Keratinocyte (primary cell): ENCODE measurements at regions not wholly inside any gene's neighbourhood (a gene's known extent, or its start where the extent isn't known, plus 50 kb on each side); places are given as distances from the start of the nearest gene placed in this dataset.

Source experiments
- DNase-seq: peaks from one replicate; pipeline ENCODE4 v3.0.0-alpha.2; 2011; ENCODE audit warnings: low read depth, missing footprints, low spot score
- FAIRE-seq: peaks from 2 replicates; lab custom pipeline; 2011; peaks lifted over from hg19 to GRCh38; lab: Jason Lieb, UNC
- H2AFZ ChIP-seq: 2 replicates; pipeline ENCODE4 v1.6.0; 2012; ENCODE audit warnings: low read length, control low read depth, inconsistent platforms; ENCODE audit not compliant: control insufficient read depth
- H3K27ac ChIP-seq: 2 replicates; pipeline ENCODE4 v1.5.1; 2011; ENCODE audit warnings: low read length; ENCODE audit not compliant: control insufficient read depth, insufficient read depth
- H3K27me3 ChIP-seq: 3 replicates; pipeline ENCODE4 v1.6.0; 2011; ENCODE audit warnings: low read length; ENCODE audit not compliant: control insufficient read depth, insufficient read depth; ENCODE audit errors: extremely low read depth
- H3K36me3 ChIP-seq, 2 experiments: 2 replicates in 1 of 2; 3 replicates in 1 of 2; pipeline ENCODE4 v1.5.1; 2011; ENCODE audit warnings: low read length in 2 of 2, mild to moderate bottlenecking in 1 of 2; ENCODE audit not compliant: control insufficient read depth in 2 of 2, insufficient read depth in 2 of 2; ENCODE audit errors: extremely low read depth in 1 of 2
- H3K4me1 ChIP-seq: 3 replicates; pipeline ENCODE4 v1.5.1; 2011; ENCODE audit warnings: low read length; ENCODE audit not compliant: control insufficient read depth, insufficient read depth; ENCODE audit errors: extremely low read depth
- H3K4me2 ChIP-seq: 3 replicates; pipeline ENCODE4 v1.6.0; 2011; ENCODE audit warnings: low read depth, low read length; ENCODE audit not compliant: control insufficient read depth, insufficient read depth; ENCODE audit errors: extremely low read depth
- H3K4me3 ChIP-seq, 3 experiments: fragments of 200-600 bp in 1 of 3; sonication (generic) in 1 of 3; 2 replicates in 2 of 3; 3 replicates in 1 of 3; pipeline ENCODE4 v1.5.1; 2011 to 2016; ENCODE audit warnings: low read length in 3 of 3, mild to moderate bottlenecking in 3 of 3, control low read depth in 2 of 3, inconsistent platforms in 1 of 3, low read depth in 1 of 3, mixed read lengths in 1 of 3, mixed run types in 1 of 3, moderate library complexity in 1 of 3; ENCODE audit not compliant: control insufficient read depth in 2 of 3, insufficient read depth in 2 of 3; ENCODE audit errors: extremely low read depth in 1 of 3
- H3K79me2 ChIP-seq: 2 replicates; pipeline ENCODE4 v1.6.0; 2012; ENCODE audit warnings: low read length; ENCODE audit not compliant: control insufficient read depth, insufficient read depth
- H3K9ac ChIP-seq: 3 replicates; pipeline ENCODE4 v1.6.0; 2011; ENCODE audit warnings: low read length; ENCODE audit not compliant: control insufficient read depth, insufficient read depth; ENCODE audit errors: extremely low read depth
- H3K9me1 ChIP-seq: 3 replicates; pipeline ENCODE4 v1.6.0; 2011; ENCODE audit warnings: low read length; ENCODE audit not compliant: control insufficient read depth, insufficient read depth; ENCODE audit errors: extremely low read depth
- H3K9me3 ChIP-seq: 2 replicates; pipeline ENCODE4 v1.5.1; 2012; ENCODE audit warnings: low read depth, low read length; ENCODE audit not compliant: control insufficient read depth
- H4K20me1 ChIP-seq: 3 replicates; pipeline ENCODE4 v1.6.0; 2011; ENCODE audit warnings: low read length; ENCODE audit not compliant: control insufficient read depth, insufficient read depth; ENCODE audit errors: extremely low read depth
- EZH2 ChIP-seq: IDR thresholded peaks from one replicate; pipeline ENCODE4 v1.6.1; 2012; ENCODE audit warnings: inconsistent platforms, mild to moderate bottlenecking, low read length, moderate library complexity
- dilution Hi-C: fragments of 300-500 bp; cut with MboI; formaldehyde crosslinking; loops from one replicate; pipeline ENCODE4 v1.7.0; 2020; ENCODE audit warnings: low sequenced_read_pairs; ENCODE audit not compliant: extremely low pct_ligation_motif_present
- TF ChIP-seq, protein P1 (sequence below), 3 experiments: IDR thresholded peaks in 1 of 3; conservative IDR thresholded peaks in 1 of 3; optimal IDR thresholded peaks in 1 of 3; 2 replicates in 2 of 3; 3 replicates in 1 of 3; pipeline versions ENCODE3 to v1.5.1; 2011; ENCODE audit warnings: low read length in 3 of 3, mild to moderate bottlenecking in 3 of 3, moderate library complexity in 2 of 3, control low read depth in 1 of 3, inconsistent platforms in 1 of 3; ENCODE audit not compliant: insufficient read depth in 2 of 3; ENCODE audit errors: extremely low read depth in 1 of 3

DNA sequence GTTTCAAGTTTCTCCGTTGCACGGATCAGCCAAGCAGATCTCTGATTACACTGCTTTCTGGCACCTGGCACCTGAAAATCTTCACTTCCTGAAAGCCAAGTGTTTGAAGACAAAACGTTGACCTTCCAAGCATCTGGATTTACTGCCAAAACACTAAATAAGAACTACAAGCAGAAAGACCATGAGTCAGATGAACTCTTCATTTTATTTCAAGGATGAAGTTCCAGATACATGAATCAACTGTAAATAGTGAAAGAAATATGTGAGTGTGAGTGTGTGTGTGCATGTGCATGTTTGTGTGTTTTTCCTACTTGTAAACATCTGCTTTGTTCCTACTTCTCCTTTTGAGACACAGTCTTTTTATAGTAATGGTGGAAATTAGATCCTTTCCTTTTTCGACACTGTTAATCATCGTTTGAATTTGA, 60.0 kb upstream of the DTNA start:
- no peak for TF ChIP-seq EZH2
- TF ChIP-seq, protein P1, sequence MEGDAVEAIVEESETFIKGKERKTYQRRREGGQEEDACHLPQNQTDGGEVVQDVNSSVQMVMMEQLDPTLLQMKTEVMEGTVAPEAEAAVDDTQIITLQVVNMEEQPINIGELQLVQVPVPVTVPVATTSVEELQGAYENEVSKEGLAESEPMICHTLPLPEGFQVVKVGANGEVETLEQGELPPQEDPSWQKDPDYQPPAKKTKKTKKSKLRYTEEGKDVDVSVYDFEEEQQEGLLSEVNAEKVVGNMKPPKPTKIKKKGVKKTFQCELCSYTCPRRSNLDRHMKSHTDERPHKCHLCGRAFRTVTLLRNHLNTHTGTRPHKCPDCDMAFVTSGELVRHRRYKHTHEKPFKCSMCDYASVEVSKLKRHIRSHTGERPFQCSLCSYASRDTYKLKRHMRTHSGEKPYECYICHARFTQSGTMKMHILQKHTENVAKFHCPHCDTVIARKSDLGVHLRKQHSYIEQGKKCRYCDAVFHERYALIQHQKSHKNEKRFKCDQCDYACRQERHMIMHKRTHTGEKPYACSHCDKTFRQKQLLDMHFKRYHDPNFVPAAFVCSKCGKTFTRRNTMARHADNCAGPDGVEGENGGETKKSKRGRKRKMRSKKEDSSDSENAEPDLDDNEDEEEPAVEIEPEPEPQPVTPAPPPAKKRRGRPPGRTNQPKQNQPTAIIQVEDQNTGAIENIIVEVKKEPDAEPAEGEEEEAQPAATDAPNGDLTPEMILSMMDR (optimal IDR thresholded peaks at IDR 0.05 in 1 of 3, IDR thresholded peaks at IDR 0.05 in 1 of 3, conservative IDR thresholded peaks at IDR 0.05 in 1 of 3; ENCODE audit: extremely low read depth in 1 of 3, insufficient read depth in 2 of 3, low read length in 3 of 3) = no peak
- Histone ChIP-seq H2AFZ (no peak overlapping the region), H3K9ac (no peak overlapping the region), H3K4me1 (no peaks in the 10 kb centered on the region), H3K36me3 (no peaks in the 10 kb centered on the region), H3K79me2 (no peaks in the 10 kb centered on the region), H3K27me3 (no peaks in the 10 kb centered on the region), H3K9me1 (no peaks in the 10 kb centered on the region), H4K20me1 (no peaks in the 10 kb centered on the region), H3K27ac (no peak overlapping the region), H3K4me3 (no peak overlapping the region), H3K4me2 (no peak overlapping the region), H3K9me3 (no peaks in the 10 kb centered on the region)
- dilution Hi-C loops = no loop called here
- FAIRE-seq = peak; percentile 5
- no peak for DNase-seq

DNA sequence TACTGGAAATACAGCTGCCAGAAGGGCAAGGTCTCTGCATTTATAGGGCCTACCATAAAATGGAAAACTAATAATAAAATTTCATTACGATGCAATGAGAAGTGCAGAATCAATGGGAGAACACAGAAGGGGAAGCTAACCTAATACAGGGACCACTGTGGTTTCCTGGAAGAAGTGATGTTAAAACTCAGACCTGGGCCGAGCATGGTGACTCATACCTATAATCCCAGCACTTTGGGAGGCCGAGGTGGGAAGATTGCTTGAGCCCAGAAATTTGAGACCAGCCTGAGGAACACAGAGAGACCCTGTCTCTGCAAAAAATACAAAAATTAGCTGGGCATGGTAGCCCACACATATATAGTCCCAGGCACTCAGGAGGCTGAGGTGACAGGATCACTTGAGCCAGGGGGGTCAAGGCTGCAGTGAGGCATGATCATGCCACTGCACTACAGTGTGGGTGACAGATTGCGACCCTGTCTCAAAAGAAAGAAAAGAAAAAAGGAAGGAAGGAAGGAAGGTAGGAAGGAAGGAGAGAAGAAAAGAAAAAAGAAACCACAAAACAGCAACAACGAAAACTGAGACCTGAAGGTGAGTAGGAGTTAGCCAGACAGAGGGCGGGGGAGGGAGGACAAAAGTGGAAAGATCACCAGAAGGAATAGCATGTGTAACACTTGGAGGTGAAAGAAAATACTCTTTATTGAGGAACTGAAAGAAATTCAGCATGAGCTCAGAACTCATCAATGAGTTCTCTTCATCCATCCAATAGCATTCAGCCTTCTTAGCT, 58.3 kb upstream of the DTNA start:
- Histone ChIP-seq H2AFZ (no peak overlapping the region), H3K27ac (no peak overlapping the region), H3K79me2 (no peaks in the 10 kb centered on the region), H3K9me1 (no peaks in the 10 kb centered on the region), H4K20me1 (no peaks in the 10 kb centered on the region), H3K36me3 (no peaks in the 10 kb centered on the region), H3K9ac (no peak overlapping the region), H3K9me3 (no peaks in the 10 kb centered on the region), H3K27me3 (no peaks in the 10 kb centered on the region), H3K4me3 (no peak overlapping the region), H3K4me1 (no peaks in the 10 kb centered on the region), H3K4me2 (no peak overlapping the region)
- no peak for FAIRE-seq
- dilution Hi-C loops = no loop called here
- TF ChIP-seq, protein P1 (optimal IDR thresholded peaks at IDR 0.05 in 1 of 3, IDR thresholded peaks at IDR 0.05 in 1 of 3, conservative IDR thresholded peaks at IDR 0.05 in 1 of 3; ENCODE audit: extremely low read depth in 1 of 3, insufficient read depth in 2 of 3, low read length in 3 of 3) = no peak
- TF ChIP-seq EZH2 = no peak
- DNase-seq = no peak
